OCI-LY7 (cell line): ENCODE measurements at regions not wholly inside any gene's neighbourhood (a gene's known extent, or its start where the extent isn't known, plus 50 kb on each side); places are given as distances from the start of the nearest gene placed in this dataset.

Experiments used
- BruUV-seq: library from RNA; stranded (reverse); fragments of 400-500 nt; replicated peaks from 2 replicates; lab custom pipeline; 2021; lab: Mats Ljungman, UMichigan
- CTCF ChIA-PET: fragments of 300-600 bp; sonication (Branson Sonifier 250); formaldehyde crosslinking; loops from one replicate; lab custom pipeline; 2022; ENCODE audit warnings: antibody characterized with exemption; ENCODE audit not compliant: unreplicated experiment; lab: Charles Lee
- POLR2A ChIA-PET: fragments of 300-600 bp; sonication (Branson Sonifier 250); formaldehyde crosslinking; loops from one replicate; lab custom pipeline; 2022; ENCODE audit warnings: antibody characterized with exemption; lab: Charles Lee
- DNase-seq: peaks from one replicate; pipeline ENCODE4 v3.0.0-alpha.2; 2015; ENCODE audit warnings: low spot score
- H2AFZ ChIP-seq: fragments of 200-600 bp; sonication (generic), shearing (Covaris generic); 2 replicates; pipeline ENCODE4 v1.6.1; 2014; ENCODE audit warnings: mild to moderate bottlenecking, antibody characterized with exemption, low read length, moderate library complexity
- H3K27ac ChIP-seq: fragments of 200-600 bp; sonication (generic); 2 replicates; pipeline ENCODE4 v1.5.1; 2014; ENCODE audit warnings: mixed run types, low read depth, mild to moderate bottlenecking, moderate library complexity, low read length, inconsistent platforms; ENCODE audit not compliant: poor library complexity, severe bottlenecking
- H3K36me3 ChIP-seq: fragments of 200-600 bp; sonication (generic); 2 replicates; pipeline ENCODE4 v1.6.1; 2014; ENCODE audit warnings: mild to moderate bottlenecking, antibody characterized with exemption, low read length, moderate library complexity, mixed read lengths; ENCODE audit not compliant: insufficient read depth
- H3K4me1 ChIP-seq: fragments of 200-600 bp; sonication (generic); 2 replicates; pipeline ENCODE4 v1.5.1; 2014; ENCODE audit warnings: mild to moderate bottlenecking, low read length; ENCODE audit not compliant: insufficient read depth, poor library complexity, severe bottlenecking
- H3K4me2 ChIP-seq: fragments of 200-600 bp; sonication (generic); 2 replicates; pipeline ENCODE4 v1.6.1; 2014; ENCODE audit warnings: mild to moderate bottlenecking, low read length
- H3K4me3 ChIP-seq: fragments of 200-600 bp; sonication (generic); 2 replicates; pipeline ENCODE4 v1.5.1; 2014; ENCODE audit warnings: mild to moderate bottlenecking, low read depth, low read length; ENCODE audit not compliant: poor library complexity, severe bottlenecking
- H3K79me2 ChIP-seq: fragments of 200-600 bp; sonication (generic); 2 replicates; pipeline ENCODE4 v1.6.1; 2016; ENCODE audit warnings: low read depth, mild to moderate bottlenecking, low read length, moderate library complexity, mixed read lengths; ENCODE audit not compliant: insufficient read depth
- H3K9me2 ChIP-seq: fragments of 200-600 bp; sonication (generic); 2 replicates; pipeline ENCODE4 v1.6.1; 2016; ENCODE audit warnings: mild to moderate bottlenecking, low read length, mixed read lengths; ENCODE audit not compliant: insufficient read depth
- H3K9me3 ChIP-seq: fragments of 200-600 bp; sonication (generic); 2 replicates; pipeline ENCODE4 v1.6.1; 2014; ENCODE audit warnings: mild to moderate bottlenecking, mixed run types, low read length, mixed read lengths
- H4K20me1 ChIP-seq: fragments of 200-600 bp; sonication (generic); 2 replicates; pipeline ENCODE4 v1.6.1; 2014; ENCODE audit warnings: mild to moderate bottlenecking, antibody characterized with exemption, low read length, moderate library complexity, mixed read lengths; ENCODE audit not compliant: insufficient read depth
- EZH2phosphoT487 ChIP-seq: fragments of 200-600 bp; sonication (generic); IDR thresholded peaks from 2 replicates; pipeline ENCODE4 v1.6.1; 2018; ENCODE audit warnings: low read depth, borderline replicate concordance, mild to moderate bottlenecking, mixed run types, antibody characterized with exemption, low read length, moderate library complexity, mixed read lengths
- intact Hi-C: fragments of 100-400 bp; cut with micrococcal nuclease; formaldehyde crosslinking; loops from one replicate; pipeline ENCODE4 v1.10.0; 2022; ENCODE audit not compliant: unreplicated experiment
- TF ChIP-seq, protein P1 (sequence below): fragments of 200-600 bp; sonication (generic); conservative IDR thresholded peaks from 2 replicates; pipeline ENCODE4 v1.5.1; 2014; ENCODE audit warnings: mild to moderate bottlenecking, antibody characterized with exemption, low read length, moderate library complexity, mixed read lengths

DNA sequence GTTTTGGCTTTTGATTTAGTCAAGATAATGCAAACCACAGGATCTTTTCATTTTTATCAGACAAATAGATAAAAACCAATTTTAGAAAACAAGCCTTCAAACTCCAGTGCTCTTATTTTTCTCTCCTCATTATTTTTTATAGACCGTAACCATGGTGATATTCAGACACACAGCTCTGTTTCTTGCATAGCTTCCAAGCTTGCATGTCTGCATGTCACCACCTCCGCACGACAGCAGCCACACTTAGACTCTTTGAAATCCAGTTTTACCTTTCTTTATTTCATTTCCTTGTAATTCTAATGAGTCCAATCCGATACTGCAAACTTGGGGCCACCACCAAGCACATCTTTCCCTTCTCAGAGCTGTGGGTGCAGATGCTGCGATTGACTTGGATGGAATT is 94.3 kb upstream of the GPM6A start:
- intact Hi-C loops: no loop called here
- BruUV-seq: no TSS peak
- H3K36me3 ChIP-seq: no peaks in the 10 kb centered on the region
- no peaks in the 10 kb centered on the region for H3K9me3 ChIP-seq
- TF ChIP-seq, protein P1, sequence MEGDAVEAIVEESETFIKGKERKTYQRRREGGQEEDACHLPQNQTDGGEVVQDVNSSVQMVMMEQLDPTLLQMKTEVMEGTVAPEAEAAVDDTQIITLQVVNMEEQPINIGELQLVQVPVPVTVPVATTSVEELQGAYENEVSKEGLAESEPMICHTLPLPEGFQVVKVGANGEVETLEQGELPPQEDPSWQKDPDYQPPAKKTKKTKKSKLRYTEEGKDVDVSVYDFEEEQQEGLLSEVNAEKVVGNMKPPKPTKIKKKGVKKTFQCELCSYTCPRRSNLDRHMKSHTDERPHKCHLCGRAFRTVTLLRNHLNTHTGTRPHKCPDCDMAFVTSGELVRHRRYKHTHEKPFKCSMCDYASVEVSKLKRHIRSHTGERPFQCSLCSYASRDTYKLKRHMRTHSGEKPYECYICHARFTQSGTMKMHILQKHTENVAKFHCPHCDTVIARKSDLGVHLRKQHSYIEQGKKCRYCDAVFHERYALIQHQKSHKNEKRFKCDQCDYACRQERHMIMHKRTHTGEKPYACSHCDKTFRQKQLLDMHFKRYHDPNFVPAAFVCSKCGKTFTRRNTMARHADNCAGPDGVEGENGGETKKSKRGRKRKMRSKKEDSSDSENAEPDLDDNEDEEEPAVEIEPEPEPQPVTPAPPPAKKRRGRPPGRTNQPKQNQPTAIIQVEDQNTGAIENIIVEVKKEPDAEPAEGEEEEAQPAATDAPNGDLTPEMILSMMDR: no peak
- no peak for TF ChIP-seq EZH2phosphoT487
- no peaks in the 10 kb centered on the region for H3K4me1 ChIP-seq
- no peak for DNase-seq
- no peak overlapping the region for H2AFZ ChIP-seq
- H4K20me1 ChIP-seq: no peaks in the 10 kb centered on the region
- H3K9me2 ChIP-seq: no peaks in the 10 kb centered on the region
- H3K4me3 ChIP-seq: no peak overlapping the region
- ChIA-PET POLR2A (interaction anchor here (0.9 to 1.3 kb wide), 3 partner anchors 16 to 19 kb away, joined by 3 to 4 read pairs (median 3); no protein-coding TSS in a partner anchor), CTCF (no interaction called here)
- no peaks in the 10 kb centered on the region for H3K79me2 ChIP-seq
- no peak overlapping the region for H3K27ac ChIP-seq
- no peak overlapping the region for H3K4me2 ChIP-seq

GRCh38 chr4:175910700-175911099 is 98.6 kb upstream of the GPM6A start:
- Histone ChIP-seq H3K9me2 (no peaks in the 10 kb centered on the region), H3K4me3 (no peak overlapping the region), H3K4me1 (no peaks in the 10 kb centered on the region), H3K27ac (no peak overlapping the region), H2AFZ (no peak overlapping the region), H3K36me3 (no peaks in the 10 kb centered on the region), H3K79me2 (no peaks in the 10 kb centered on the region), H3K4me2 (no peak overlapping the region), H4K20me1 (no peaks in the 10 kb centered on the region), H3K9me3 (no peaks in the 10 kb centered on the region)
- no TSS peak for BruUV-seq
- intact Hi-C loops: no loop called here
- DNase-seq: no peak
- TF ChIP-seq, protein P1: no peak
- TF ChIP-seq EZH2phosphoT487: no peak
- POLR2A ChIA-PET: interaction anchor here (0.7 to 1.9 kb wide), 3 partner anchors 10 to 347 kb away, joined by 3 to 7 read pairs (median 6); no protein-coding TSS in a partner anchor
- CTCF ChIA-PET: no interaction called here

- no peak for DNase-seq
- no peak overlapping the region for H3K27ac ChIP-seq
- H3K4me2 ChIP-seq: no peak overlapping the region
- ChIA-PET CTCF (no interaction called here), POLR2A (interaction anchor here (2.4 kb wide), 1 partner anchor 14 kb away, joined by 8 read pairs; no protein-coding TSS in a partner anchor)
- H3K4me1 ChIP-seq: no peaks in the 10 kb centered on the region
- H3K79me2 ChIP-seq: no peaks in the 10 kb centered on the region
- H2AFZ ChIP-seq: no peak overlapping the region
- intact Hi-C loops: no loop called here
- TF ChIP-seq EZH2phosphoT487: no peak
- TF ChIP-seq, protein P1: no peak
- no peaks in the 10 kb centered on the region for H3K9me2 ChIP-seq
- H3K9me3 ChIP-seq: no peaks in the 10 kb centered on the region
- H3K36me3 ChIP-seq: no peaks in the 10 kb centered on the region
- H3K4me3 ChIP-seq: no peak overlapping the region
- no peaks in the 10 kb centered on the region for H4K20me1 ChIP-seq
- no TSS peak for BruUV-seq
Observed at GRCh38 chr4:175916626-175917351, 104.7 kb upstream of the GPM6A start.
